CD14-positive monocyte (primary cell): ENCODE measurements at regions not wholly inside any gene's neighbourhood (a gene's known extent, or its start where the extent isn't known, plus 50 kb on each side); places are given as distances from the start of the nearest gene placed in this dataset.

Source experiments
- DNase-seq, 3 donors: peaks; one replicate each; pipeline ENCODE4 v3.0.0-alpha.2; 2011 to 2022
- H2AFZ ChIP-seq: 2 replicates; pipeline ENCODE4 v1.6.0; 2012; ENCODE audit warnings: mild to moderate bottlenecking, low read depth, low read length, inconsistent platforms; ENCODE audit not compliant: insufficient read depth, poor library complexity, severe bottlenecking
- H3K27ac ChIP-seq, 2 donors: 1 replicate in 1 of 2; 2 replicates in 1 of 2; pipeline ENCODE4 v1.5.1; 2012 to 2013; ENCODE audit warnings: low read length in 2 of 2, control low read depth in 1 of 2, inconsistent platforms in 1 of 2, low read depth in 1 of 2, mild to moderate bottlenecking in 1 of 2
- H3K27me3 ChIP-seq, 2 donors: one replicate each; pipeline versions ENCODE4 v1.6.0 to v1.6.1; 2011 to 2013; ENCODE audit warnings: low read length in 2 of 2; ENCODE audit not compliant: control insufficient read depth in 2 of 2, insufficient read depth in 2 of 2
- H3K36me3 ChIP-seq, 2 donors: replicated peaks in 1 of 2; 1 replicate in 1 of 2; 2 replicates in 1 of 2; pipeline versions ENCODE4 v1.5.1 to v1.6.1; 2012 to 2013; ENCODE audit warnings: low read length in 2 of 2, control low read depth in 1 of 2, inconsistent platforms in 1 of 2, mild to moderate bottlenecking in 1 of 2; ENCODE audit not compliant: insufficient read depth in 2 of 2, control insufficient read depth in 1 of 2
- H3K4me1 ChIP-seq, 2 donors: 1 replicate in 1 of 2; 2 replicates in 1 of 2; pipeline versions ENCODE4 v1.5.1 to v1.6.1; 2012 to 2013; ENCODE audit warnings: low read length in 2 of 2, control low read depth in 1 of 2, inconsistent platforms in 1 of 2, mild to moderate bottlenecking in 1 of 2, moderate library complexity in 1 of 2; ENCODE audit not compliant: insufficient read depth in 2 of 2, control insufficient read depth in 1 of 2
- H3K4me2 ChIP-seq: replicated peaks from 2 replicates; pipeline ENCODE3; 2012; ENCODE audit warnings: low read length, moderate library complexity, mild to moderate bottlenecking; ENCODE audit not compliant: poor library complexity, severe bottlenecking; ENCODE audit errors: extremely low read depth
- H3K4me3 ChIP-seq, 3 experiments: fragments of 200-600 bp in 1 of 3; sonication (generic) in 1 of 3; replicated peaks in 1 of 3; 1 replicate in 2 of 3; 2 replicates in 1 of 3; pipeline ENCODE4 v1.5.1; 2011 to 2013; ENCODE audit warnings: low read length in 3 of 3, mild to moderate bottlenecking in 3 of 3, control low read depth in 2 of 3, low read depth in 2 of 3, inconsistent platforms in 1 of 3, moderate library complexity in 1 of 3
- H3K79me2 ChIP-seq: 2 replicates; pipeline ENCODE4 v1.6.0; 2012; ENCODE audit warnings: mild to moderate bottlenecking, control low read depth, inconsistent platforms, low read length, moderate library complexity; ENCODE audit not compliant: insufficient read depth
- H3K9ac ChIP-seq: 2 replicates; pipeline ENCODE4 v1.6.0; 2017; ENCODE audit warnings: low read length, mild to moderate bottlenecking; ENCODE audit not compliant: insufficient read depth, poor library complexity, severe bottlenecking
- H3K9me3 ChIP-seq, 2 donors: replicated peaks in 1 of 2; 1 replicate in 1 of 2; 2 replicates in 1 of 2; pipeline versions ENCODE4 v1.5.1 to v1.6.1; 2012 to 2013; ENCODE audit warnings: low read length in 2 of 2, control low read depth in 1 of 2; ENCODE audit not compliant: control insufficient read depth in 1 of 2, insufficient read depth in 1 of 2
- H4K20me1 ChIP-seq: 2 replicates; pipeline ENCODE4 v1.6.0; 2012; ENCODE audit warnings: mild to moderate bottlenecking, low read length, control low read depth, moderate library complexity; ENCODE audit not compliant: insufficient read depth
- H3K27ac Mint-ChIP-seq, 7 donors: one replicate each; pipeline ENCODE4 v1.8.0; 2020; ENCODE audit warnings: mild to moderate bottlenecking in 7 of 7, mixed read lengths in 7 of 7, moderate library complexity in 6 of 7, inconsistent platforms in 2 of 7
- H3K27me3 Mint-ChIP-seq, 3 donors: one replicate each; pipeline ENCODE4 v1.8.0; 2021 to 2022; ENCODE audit warnings: low read depth in 3 of 3, mild to moderate bottlenecking in 3 of 3, mixed read lengths in 3 of 3, moderate library complexity in 3 of 3, inconsistent platforms in 1 of 3
- H3K36me3 Mint-ChIP-seq, 2 donors: one replicate each; pipeline ENCODE4 v1.8.0; 2020; ENCODE audit warnings: mixed read lengths in 2 of 2, inconsistent platforms in 1 of 2, mild to moderate bottlenecking in 1 of 2
- H3K4me1 Mint-ChIP-seq: one replicate; pipeline ENCODE4 v1.8.0; 2020; ENCODE audit warnings: mild to moderate bottlenecking, mixed read lengths
- H3K4me3 Mint-ChIP-seq, 2 donors: one replicate each; pipeline ENCODE4 v1.8.0; 2020; ENCODE audit warnings: mild to moderate bottlenecking in 2 of 2, mixed read lengths in 2 of 2, moderate library complexity in 1 of 2
- H3K9me3 Mint-ChIP-seq, 7 donors: one replicate each; pipeline ENCODE4 v1.8.0; 2020 to 2022; ENCODE audit warnings: mixed read lengths in 7 of 7, mild to moderate bottlenecking in 6 of 7, moderate library complexity in 6 of 7, inconsistent platforms in 2 of 7
- CTCF ChIP-seq: fragments of 200-600 bp; IDR thresholded peaks from one replicate; pipeline ENCODE4 v1.8.0; 2022; ENCODE audit warnings: antibody characterized with exemption, mild to moderate bottlenecking
- WGBS: methylation state at CpG from one replicate; pipeline ENCODE4 v1.1.5; 2013; ENCODE audit warnings: missing lambda C conversion rate; ENCODE audit not compliant: insufficient coverage; 5-methylcytosine and 5-hydroxymethylcytosine counted together
- intact Hi-C, 2 donors: fragments of 100-400 bp; cut with micrococcal nuclease; formaldehyde crosslinking; loops; one replicate each; pipeline versions ENCODE4 v1.15.0 to v1.15.1; 2023

- no peak for DNase-seq
- H3K9ac ChIP-seq, result no peak overlapping the region
- H3K27me3 Mint-ChIP-seq, result peaks cover 0 to 2% (median 1%) of the 10 kb centered on the region in 3 donors
- no peak overlapping the region for H3K4me3 Mint-ChIP-seq
- no peak overlapping the region for H2AFZ ChIP-seq
- no peaks in the 10 kb centered on the region for H3K27me3 ChIP-seq
- no peak overlapping the region for H3K4me2 ChIP-seq
- H3K36me3 Mint-ChIP-seq, result no peaks in the 10 kb centered on the region
- H3K79me2 ChIP-seq, result no peaks in the 10 kb centered on the region
- no peak overlapping the region for H3K27ac Mint-ChIP-seq
- no peak overlapping the region for H3K27ac ChIP-seq
- TF ChIP-seq CTCF, result no peak
- intact Hi-C loops, result no loop called here
- H3K4me1 ChIP-seq, result no peaks in the 10 kb centered on the region
- no peaks in the 10 kb centered on the region for H3K4me1 Mint-ChIP-seq
- H3K4me3 ChIP-seq, result no peak overlapping the region
- no peaks in the 10 kb centered on the region for H3K36me3 ChIP-seq
- H3K9me3 Mint-ChIP-seq, result peaks cover 0 to 6% (median 0%) of the 10 kb centered on the region in 7 donors
- H3K9me3 ChIP-seq, result no peaks in the 10 kb centered on the region
- no peaks in the 10 kb centered on the region for H4K20me1 ChIP-seq
Measured at GRCh38 chr5:159671886-159672285, 244.4 kb upstream of the ADRA1B start.

GRCh38 chr5:159673538-159673937 lies 242.7 kb upstream of the ADRA1B start:
- no peak overlapping the region for H2AFZ ChIP-seq
- no CpG with 5 or more reads among the region's 2 CpGs for WGBS

More at GRCh38 chr5:159673538-159673937, 242.7 kb upstream of the ADRA1B start:
- Histone ChIP-seq H3K4me2 (no peak overlapping the region), H3K4me1 (no peaks in the 10 kb centered on the region), H3K36me3 (no peaks in the 10 kb centered on the region), H3K79me2 (no peaks in the 10 kb centered on the region), H4K20me1 (no peaks in the 10 kb centered on the region), H3K27me3 (no peaks in the 10 kb centered on the region), H3K27ac (no peak overlapping the region), H3K9me3 (peaks cover 0 to under 1% of the 10 kb centered on the region in 2 donors), H3K9ac (no peak overlapping the region), H3K4me3 (no peak overlapping the region)
- H3K27me3 Mint-ChIP-seq, result no peaks in the 10 kb centered on the region
- no peak overlapping the region for H3K27ac Mint-ChIP-seq
- TF ChIP-seq CTCF, result no peak
- no peaks in the 10 kb centered on the region for H3K4me1 Mint-ChIP-seq
- H3K36me3 Mint-ChIP-seq, result no peaks in the 10 kb centered on the region
- intact Hi-C loops, result no loop called here
- DNase-seq, result no peak
- H3K4me3 Mint-ChIP-seq, result no peak overlapping the region
- peaks cover 6 to 10% (median 8%) of the 10 kb centered on the region in 7 donors for H3K9me3 Mint-ChIP-seq
